ENCODE measurements at regions not wholly inside any gene's neighbourhood (a gene's known extent, or its start where the extent isn't known, plus 50 kb on each side); places are given as distances from the start of the nearest gene placed in this dataset.

- no peak for DNase-seq (ENCODE audit: low read depth in 3 of 3)
These were observed 273.9 kb upstream of the ZMIZ1 start for GRCh38 chr10:78794736-78795455.

DNA sequence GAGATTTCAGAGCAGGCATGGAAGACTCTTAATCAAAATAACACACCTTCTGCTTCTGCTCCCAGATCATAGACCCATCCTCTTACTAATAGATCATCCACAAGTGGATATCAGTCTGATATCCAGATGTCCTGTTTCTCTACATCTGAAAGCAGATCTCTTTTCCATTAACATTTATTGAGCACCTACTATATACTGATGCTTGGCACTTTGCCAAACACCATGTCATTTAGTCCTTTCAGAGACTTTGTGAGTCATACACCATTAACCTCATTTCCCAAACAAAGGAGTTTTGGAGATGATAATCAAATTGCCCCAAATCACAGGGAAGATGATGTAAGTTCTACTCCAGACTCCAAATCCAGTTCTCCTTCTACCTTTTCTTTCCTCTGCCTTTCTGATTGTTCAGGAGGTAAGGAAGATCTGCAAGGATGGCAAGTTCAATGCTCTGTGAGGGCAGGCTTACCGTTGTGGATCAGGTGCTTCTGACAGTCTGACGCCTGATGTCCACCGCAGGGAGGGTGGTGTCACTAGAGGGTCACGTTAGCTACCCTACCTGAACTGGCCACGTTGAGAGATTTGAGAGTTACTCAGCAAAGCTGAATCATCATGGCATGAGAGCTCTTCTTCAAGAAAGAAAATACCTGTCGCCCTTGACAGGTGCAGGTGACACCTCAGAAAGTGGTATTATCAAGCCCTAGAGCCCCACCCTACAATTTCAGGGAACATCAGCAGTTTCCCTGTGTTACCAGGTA lies 269.6 kb upstream of the ZMIZ1 start:
- no peak for DNase-seq (ENCODE audit: low read depth in 3 of 3)

GRCh38 chr10:78800006-78800405 lies 268.8 kb upstream of the ZMIZ1 start:
- DNase-seq (ENCODE audit: low read depth in 3 of 3), result no peak

- no peak for DNase-seq (ENCODE audit: low read depth in 3 of 3)
These were observed 268.0 kb upstream of the ZMIZ1 start for GRCh38 chr10:78800535-78801320.

DNA sequence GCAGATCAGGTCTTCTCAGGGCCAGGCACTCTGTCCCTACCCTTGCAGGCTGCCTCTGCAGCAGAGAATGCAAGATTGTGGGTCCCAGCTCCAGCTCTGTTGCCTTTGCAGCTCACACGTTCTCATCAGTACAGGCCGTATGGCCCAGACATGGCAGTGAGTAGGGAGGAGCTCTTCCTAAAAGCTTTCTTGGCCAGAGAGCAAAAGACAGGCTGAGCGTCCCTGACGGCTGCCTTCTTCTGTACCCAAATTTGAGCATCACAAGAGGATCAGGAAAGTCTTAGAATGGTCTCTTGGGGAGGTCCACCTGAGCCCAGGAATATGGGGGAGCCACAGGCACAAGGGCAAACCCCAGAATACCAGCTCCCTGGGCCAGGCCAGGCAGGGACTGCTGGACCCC lies 266.3 kb upstream of the ZMIZ1 start:
- DNase-seq (ENCODE audit: low read depth in 3 of 3), result no peak

DNA sequence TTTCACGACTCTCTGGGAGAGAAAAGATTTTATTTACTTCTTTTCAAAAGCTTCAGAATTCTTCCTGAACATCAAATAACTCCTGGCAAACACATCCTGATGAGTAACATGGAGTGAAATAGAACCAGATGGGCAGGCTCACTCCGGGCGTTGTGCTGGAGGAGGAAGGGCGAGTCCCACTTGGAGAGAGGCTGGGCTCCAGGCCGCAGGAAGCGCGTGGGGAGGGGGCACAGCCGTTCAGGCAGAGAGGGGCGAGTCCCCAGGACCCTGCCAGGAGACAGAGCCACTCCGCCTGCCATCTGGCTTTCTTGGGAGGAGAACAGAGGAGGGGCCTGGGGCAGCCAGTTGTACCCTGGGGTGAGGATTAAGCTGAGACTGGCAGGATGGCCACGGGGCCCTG lies 265.9 kb upstream of the ZMIZ1 start:
- no peak for DNase-seq (ENCODE audit: low read depth in 3 of 3)

GRCh38 chr10:78803710-78804109 lies 265.1 kb upstream of the ZMIZ1 start:
- DNase-seq (ENCODE audit: low read depth in 3 of 3), result no peak

DNA sequence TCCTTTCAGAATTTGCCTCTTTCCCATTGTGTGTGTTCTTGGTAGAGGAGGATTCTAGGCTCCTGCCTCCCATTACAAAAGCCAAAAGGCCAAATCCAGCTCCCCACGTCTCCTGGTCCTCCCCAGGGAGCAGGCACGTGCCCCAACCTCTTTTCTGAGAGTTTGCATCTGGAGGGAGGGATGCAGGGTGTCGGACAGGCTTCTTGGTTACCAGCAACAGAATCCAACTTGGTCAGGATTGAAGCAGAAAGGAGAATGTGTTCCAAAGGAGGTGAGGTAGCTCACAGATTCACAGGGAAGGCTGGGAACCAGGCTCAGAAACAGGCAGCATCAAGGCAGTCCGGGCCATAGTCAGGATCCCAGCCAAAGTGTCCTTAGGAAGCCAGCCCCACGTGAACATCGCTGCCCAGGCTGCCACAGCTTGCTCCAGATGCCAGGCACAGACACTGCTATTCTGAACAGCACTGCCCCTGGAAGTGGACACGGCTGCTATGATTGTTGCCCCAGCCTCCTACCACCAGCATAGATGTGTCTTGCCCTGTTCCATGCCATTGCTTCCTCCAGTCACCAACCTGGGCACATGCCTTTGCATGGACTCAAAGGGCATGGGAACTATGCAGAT lies 264.2 kb upstream of the ZMIZ1 start:
- no peak for DNase-seq (ENCODE audit: low read depth in 3 of 3)

GRCh38 chr10:78805176-78805575 lies 263.6 kb upstream of the ZMIZ1 start:
- DNase-seq (ENCODE audit: low read depth in 3 of 3), result no peak

GRCh38 chr10:78806681-78807221 lies 262.0 kb upstream of the ZMIZ1 start:
- no peak for DNase-seq (ENCODE audit: low read depth in 3 of 3)

- DNase-seq (ENCODE audit: low read depth in 3 of 3), result no peak
These were observed 261.1 kb upstream of the ZMIZ1 start for GRCh38 chr10:78807504-78808203.

DNA sequence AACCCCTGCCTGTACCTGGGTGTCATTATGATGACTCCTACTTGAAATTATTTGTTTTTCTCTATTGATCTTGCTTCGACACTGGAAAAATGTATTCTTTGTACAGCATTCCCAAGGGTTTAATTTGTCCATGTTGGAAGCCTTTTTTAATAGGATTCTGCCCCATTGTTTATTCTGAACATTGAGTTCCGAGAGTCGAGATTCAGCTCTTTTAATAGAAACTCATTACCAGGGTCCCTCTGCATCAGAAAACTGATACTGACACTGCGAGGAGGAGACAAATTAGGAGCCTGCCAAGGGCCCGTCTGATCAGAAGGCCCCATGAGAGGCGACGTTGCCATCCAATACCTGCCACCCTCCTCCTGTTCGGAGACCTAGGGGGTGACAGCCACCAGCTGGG lies 260.5 kb upstream of the ZMIZ1 start:
- no peak for DNase-seq (ENCODE audit: low read depth in 3 of 3)

DNA sequence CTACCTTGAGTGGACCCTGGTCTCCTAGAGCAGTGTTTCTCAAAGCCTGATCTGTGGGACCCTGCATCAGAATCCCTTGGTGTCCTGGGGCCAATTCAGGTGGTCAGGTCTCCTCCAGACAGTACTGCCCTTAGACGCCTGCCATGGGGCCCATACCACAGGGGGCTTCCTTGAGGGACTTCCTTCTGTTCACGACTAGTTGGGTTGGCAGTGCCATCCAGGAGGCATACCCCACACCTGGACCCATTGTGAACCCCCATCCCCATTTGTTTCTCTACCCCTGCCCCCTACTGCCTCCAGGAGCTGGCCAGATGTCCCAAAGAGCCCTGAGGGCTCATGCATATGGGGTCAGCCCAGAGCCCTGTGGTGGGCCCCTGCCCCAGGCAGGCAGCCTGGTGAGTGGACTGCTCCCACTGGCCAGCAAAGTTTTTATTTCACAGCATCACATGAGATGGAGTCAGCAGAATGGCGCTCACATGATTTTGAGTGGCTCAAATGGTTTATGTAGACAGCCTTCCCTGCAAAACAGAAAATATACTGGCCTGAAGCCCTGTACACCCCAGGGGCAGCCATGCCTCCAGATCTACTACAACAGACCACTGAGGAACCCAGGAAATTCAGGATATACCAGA lies 259.9 kb upstream of the ZMIZ1 start:
- DNase-seq (ENCODE audit: low read depth in 3 of 3), result no peak

DNA sequence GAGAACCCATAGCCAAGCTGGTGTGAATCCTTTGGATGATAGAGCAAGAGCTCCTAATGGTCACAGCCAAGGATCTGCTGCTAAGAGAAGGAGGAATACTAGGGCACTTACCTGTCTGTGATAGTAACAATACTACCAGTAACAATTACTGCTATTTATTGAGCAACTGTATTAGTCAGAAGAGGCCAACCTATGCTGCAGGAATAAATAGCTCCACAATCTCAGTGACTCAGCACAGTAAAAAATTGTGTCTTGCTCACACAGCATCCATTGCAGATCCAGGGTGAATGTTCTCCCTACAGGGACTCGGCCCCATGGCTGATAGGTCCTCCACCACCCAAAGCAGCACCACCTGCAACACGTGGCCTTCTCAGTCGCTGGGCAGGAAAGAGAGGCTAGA lies 257.6 kb upstream of the ZMIZ1 start:
- no peak for DNase-seq (ENCODE audit: low read depth in 3 of 3)

DNA sequence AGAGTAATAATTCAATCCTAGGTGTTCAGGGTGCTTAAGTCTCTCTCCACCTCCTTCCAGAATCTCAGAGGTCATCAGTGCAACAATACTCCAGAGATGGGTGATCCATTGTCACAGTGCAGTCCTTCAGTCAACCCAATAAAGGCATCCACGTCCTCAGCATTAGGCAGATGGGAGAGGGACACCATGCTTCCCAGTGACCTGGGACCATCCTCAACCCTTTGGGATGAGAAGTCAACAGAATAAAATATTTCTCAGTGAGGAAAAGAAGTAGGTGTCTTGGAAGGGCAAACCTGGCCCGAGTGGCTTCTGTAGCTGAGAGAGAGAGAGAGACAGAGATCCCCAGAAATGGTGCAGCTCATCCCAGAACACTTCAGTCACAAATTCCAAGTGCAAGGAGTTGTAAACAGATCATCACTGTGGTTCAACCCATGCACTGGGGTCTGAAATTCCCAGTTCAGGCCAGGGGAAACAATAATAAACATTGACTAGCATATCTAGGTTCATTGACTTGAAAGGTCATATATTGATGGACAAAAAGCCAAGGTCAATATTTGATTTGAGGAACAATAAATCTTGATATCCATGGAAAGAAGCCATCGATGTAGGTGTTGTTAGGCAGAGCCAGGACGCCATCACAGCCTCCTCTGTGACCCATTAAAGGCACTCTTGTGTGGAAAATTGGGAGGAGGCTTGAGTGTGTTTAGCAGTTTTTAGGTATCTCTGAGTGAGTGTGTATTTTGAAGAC lies 256.0 kb upstream of the ZMIZ1 start:
- DNase-seq (ENCODE audit: low read depth in 3 of 3), result no peak

GRCh38 chr10:78813526-78813925 lies 255.2 kb upstream of the ZMIZ1 start:
- no peak for DNase-seq (ENCODE audit: low read depth in 3 of 3)

GRCh38 chr10:78813998-78814399 lies 254.8 kb upstream of the ZMIZ1 start:
- no peak for DNase-seq (ENCODE audit: low read depth in 3 of 3)

DNA sequence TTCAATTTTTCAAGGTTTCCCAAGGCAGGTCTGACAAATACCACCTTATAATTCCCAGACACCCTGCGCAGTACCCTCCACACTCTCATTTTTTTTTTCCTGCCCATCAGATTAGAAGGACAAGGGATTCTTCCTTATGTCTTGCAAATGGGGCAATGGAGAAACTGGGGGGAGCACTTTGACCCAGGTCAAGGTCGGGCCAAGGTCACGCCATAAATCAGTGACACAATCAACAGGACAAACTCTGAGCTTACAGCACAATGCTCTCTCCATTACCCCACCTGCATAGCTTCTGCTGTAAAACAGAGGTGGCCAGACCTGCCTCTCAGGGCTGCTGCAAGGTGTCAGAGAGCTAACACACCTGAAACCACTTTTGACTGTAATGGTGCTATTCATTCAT lies 254.4 kb upstream of the ZMIZ1 start:
- DNase-seq (ENCODE audit: low read depth in 3 of 3), result no peak

GRCh38 chr10:78815702-78816334 lies 252.9 kb upstream of the ZMIZ1 start:
- DNase-seq (ENCODE audit: low read depth in 3 of 3), result no peak

- no peak for DNase-seq (ENCODE audit: low read depth in 3 of 3)
These were observed 251.4 kb upstream of the ZMIZ1 start for GRCh38 chr10:78817361-78817760.
